ENCODE measurements at regions not wholly inside any gene's neighbourhood (a gene's known extent, or its start where the extent isn't known, plus 50 kb on each side); places are given as distances from the start of the nearest gene placed in this dataset.

- no peak overlapping the region for H3K4me3 ChIP-seq
- DNase-seq = no peak
- no peaks in the 10 kb centered on the region for H3K9me3 ChIP-seq
- no peak overlapping the region for H3K27ac ChIP-seq
- no peaks in the 10 kb centered on the region for H3K36me3 ChIP-seq
- no peaks in the 10 kb centered on the region for H3K4me1 ChIP-seq
- H3K27me3 ChIP-seq = no peaks in the 10 kb centered on the region
- TF ChIP-seq POLR2A (IDR thresholded peaks at IDR 0.05) (no peak), CTCF (IDR thresholded peaks at IDR 0.05) (no peak)
Observed at GRCh38 chr2:183229386-183229785, 105.1 kb downstream of the NUP35 start.

- H3K4me3 ChIP-seq = no peak overlapping the region
- no peaks in the 10 kb centered on the region for H3K4me1 ChIP-seq
- H3K27me3 ChIP-seq = no peaks in the 10 kb centered on the region
- H3K27ac ChIP-seq = no peak overlapping the region
- DNase-seq = no peak
- no peaks in the 10 kb centered on the region for H3K36me3 ChIP-seq
- no peaks in the 10 kb centered on the region for H3K9me3 ChIP-seq
- TF ChIP-seq POLR2A (IDR thresholded peaks at IDR 0.05) (no peak), CTCF (IDR thresholded peaks at IDR 0.05) (no peak)
Observed at GRCh38 chr2:183232161-183232865, 108.1 kb downstream of the NUP35 start.

GRCh38 chr2:183242937-183243336 lies 118.7 kb downstream of the NUP35 start:
- no peaks in the 10 kb centered on the region for H3K36me3 ChIP-seq
- H3K9me3 ChIP-seq = no peaks in the 10 kb centered on the region
- TF ChIP-seq CTCF (IDR thresholded peaks at IDR 0.05) (no peak), POLR2A (IDR thresholded peaks at IDR 0.05) (no peak)
- no peak overlapping the region for H3K27ac ChIP-seq
- no peaks in the 10 kb centered on the region for H3K27me3 ChIP-seq
- no peak for DNase-seq
- H3K4me3 ChIP-seq = no peak overlapping the region
- no peaks in the 10 kb centered on the region for H3K4me1 ChIP-seq

- H3K36me3 ChIP-seq = no peaks in the 10 kb centered on the region
- H3K27me3 ChIP-seq = no peaks in the 10 kb centered on the region
- DNase-seq = no peak
- H3K27ac ChIP-seq = no peak overlapping the region
- no peaks in the 10 kb centered on the region for H3K9me3 ChIP-seq
- H3K4me3 ChIP-seq = no peak overlapping the region
- TF ChIP-seq CTCF (IDR thresholded peaks at IDR 0.05) = no peak
- no peak for TF ChIP-seq POLR2A (IDR thresholded peaks at IDR 0.05)
- H3K4me1 ChIP-seq = no peaks in the 10 kb centered on the region
Observed at GRCh38 chr2:183243758-183244157, 119.5 kb downstream of the NUP35 start.

- Histone ChIP-seq H3K27me3 (no peaks in the 10 kb centered on the region), H3K4me3 (no peak overlapping the region), H3K27ac (no peak overlapping the region), H3K36me3 (no peaks in the 10 kb centered on the region), H3K9me3 (no peaks in the 10 kb centered on the region), H3K4me1 (no peaks in the 10 kb centered on the region)
- TF ChIP-seq CTCF (IDR thresholded peaks at IDR 0.05) (no peak), POLR2A (IDR thresholded peaks at IDR 0.05) (no peak)
- DNase-seq = no peak
Observed at GRCh38 chr2:183244300-183244844, 120.1 kb downstream of the NUP35 start.

All from Peyer's patch (tissue), 4 donors.